ENCODE measurements at regions not wholly inside any gene's neighbourhood (a gene's known extent, or its start where the extent isn't known, plus 50 kb on each side); places are given as distances from the start of the nearest gene placed in this dataset.

DNA sequence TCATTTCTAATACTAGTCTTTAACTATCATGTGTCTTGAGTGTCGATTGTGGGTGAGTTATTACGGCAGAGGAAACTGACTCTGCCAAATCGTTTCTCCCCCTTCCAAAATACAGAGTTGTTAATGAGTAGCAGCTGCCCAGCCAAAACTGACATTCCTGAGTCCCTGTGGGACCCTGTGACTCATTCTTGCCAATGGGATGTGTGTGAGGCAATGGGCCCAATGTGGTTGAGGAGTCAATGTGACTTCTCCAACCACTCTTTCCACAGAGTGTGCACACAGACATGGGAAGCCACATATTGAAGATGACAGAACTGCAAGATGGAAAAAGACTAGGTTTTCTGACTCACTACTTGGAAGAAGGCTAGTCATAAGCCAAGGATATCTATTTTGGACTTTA, 434.7 kb downstream of the DTWD2 start:
- Histone ChIP-seq H3K4me3 (no peak overlapping the region), H3K4me1 (replicated peaks in 1 of 2) (peaks cover 6 to 37% of the 10 kb centered on the region in 2 donors), H3K27ac (no peak overlapping the region)
- in situ Hi-C loops (cut with MboI; ENCODE audit: low pct_unique_long_range_greater_than_20kb in 2 of 9, low sequenced_read_pairs in 9 of 9, unreplicated experiment in 9 of 9) = no loop called here
- WGBS, 10 experiments = 0 to 100% (median 18%) methylated on average over 1 to 3 of the region's 3 CpGs; no CpG with 5 or more reads in 5 of the 10 experiments
- ATAC-seq (replicated peaks in 6 of 8) = peak in 2 of 8 experiments; percentile 62 to 84

DNA sequence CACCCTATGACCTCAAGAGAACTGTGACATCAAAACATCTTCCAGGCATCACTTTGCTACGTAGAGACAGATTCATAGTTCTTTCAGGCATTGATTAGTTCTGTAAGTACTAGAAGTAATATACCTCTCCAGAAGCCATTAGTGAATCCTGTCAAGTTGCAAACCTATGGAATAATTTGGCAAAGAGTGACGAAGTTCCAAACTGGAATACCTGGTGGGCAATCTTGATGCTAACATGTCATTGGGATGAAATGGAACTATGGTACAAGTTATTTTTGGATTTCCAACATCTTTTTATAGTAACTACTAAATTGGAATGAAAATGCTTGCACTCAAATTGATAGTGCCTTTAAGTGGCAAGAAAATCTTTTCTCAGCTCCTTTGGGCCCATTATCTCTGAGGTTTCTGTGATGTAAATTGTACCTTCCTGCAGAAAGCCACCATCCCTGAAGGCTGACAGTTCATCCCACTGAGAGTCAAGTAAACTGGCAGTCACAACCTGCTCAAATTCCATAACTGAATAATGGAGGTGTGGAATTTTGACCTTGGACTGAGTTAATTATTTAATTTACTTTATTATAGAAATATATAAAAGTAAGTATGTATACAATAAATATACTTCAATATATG, 435.5 kb downstream of the DTWD2 start:
- 68 to 100% (median 80%) methylated on average over 1 to 2 of the region's 2 CpGs; no CpG with 5 or more reads in 3 of the 10 experiments for WGBS, 10 experiments
- Histone ChIP-seq H3K4me1 (replicated peaks in 1 of 2) (peaks cover 6 to 37% of the 10 kb centered on the region in 2 donors), H3K27ac (no peak overlapping the region), H3K4me3 (no peak overlapping the region)
- in situ Hi-C loops (cut with MboI; ENCODE audit: low pct_unique_long_range_greater_than_20kb in 2 of 9, low sequenced_read_pairs in 9 of 9, unreplicated experiment in 9 of 9) = no loop called here
- ATAC-seq (replicated peaks in 6 of 8) = no peak

DNA sequence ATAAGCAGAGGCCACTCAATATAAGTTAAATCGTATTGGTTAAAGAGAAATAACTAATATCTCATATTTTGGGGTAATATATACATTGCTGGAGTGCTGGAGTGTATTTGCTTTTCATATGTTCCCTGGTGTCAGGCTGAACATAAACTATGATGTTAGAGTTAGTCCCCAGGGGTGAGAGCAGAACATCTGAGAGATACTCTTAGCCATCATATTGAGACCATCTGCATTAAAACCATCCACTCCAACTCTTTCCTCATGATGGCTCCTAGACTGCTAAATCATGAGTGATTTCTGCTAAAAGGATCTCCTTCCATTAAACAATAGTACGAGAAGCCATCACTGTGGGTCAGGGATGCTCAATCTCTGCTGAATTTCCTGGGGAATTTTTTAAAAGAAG, 436.2 kb downstream of the DTWD2 start:
- WGBS, 10 experiments = 25 to 90% (median 63%) methylated on average over 1 to 2 of the region's 2 CpGs
- Histone ChIP-seq H3K27ac (no peak overlapping the region), H3K4me1 (replicated peaks in 1 of 2) (peaks cover 1 to 30% of the 10 kb centered on the region in 2 donors), H3K4me3 (no peak overlapping the region)
- in situ Hi-C loops (cut with MboI; ENCODE audit: low pct_unique_long_range_greater_than_20kb in 2 of 9, low sequenced_read_pairs in 9 of 9, unreplicated experiment in 9 of 9) = no loop called here
- ATAC-seq (replicated peaks in 6 of 8) = no peak

DNA sequence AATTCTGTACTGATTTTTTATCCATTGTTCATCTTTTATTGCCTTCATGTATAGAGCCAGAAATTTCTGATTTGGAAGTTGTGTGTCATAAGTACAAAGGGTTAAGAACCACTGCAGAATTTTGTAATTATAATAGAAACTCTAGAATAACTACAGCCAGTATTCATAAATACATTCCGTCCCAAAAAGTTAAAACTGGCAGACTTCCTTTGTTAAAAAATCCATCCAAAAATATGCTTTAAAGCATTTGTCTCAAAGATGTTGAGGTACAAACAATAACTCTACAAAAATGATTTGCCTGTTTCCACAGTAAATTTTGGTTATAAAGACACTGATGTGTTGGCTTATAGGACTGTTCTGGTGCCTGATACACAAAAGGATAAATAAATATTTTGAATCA, 436.6 kb downstream of the DTWD2 start:
- no peak for ATAC-seq (replicated peaks in 6 of 8)
- in situ Hi-C loops (cut with MboI; ENCODE audit: low pct_unique_long_range_greater_than_20kb in 2 of 9, low sequenced_read_pairs in 9 of 9, unreplicated experiment in 9 of 9) = no loop called here
- Histone ChIP-seq H3K4me1 (replicated peaks in 1 of 2) (peaks cover 0 to 26% of the 10 kb centered on the region in 2 donors), H3K4me3 (no peak overlapping the region), H3K27ac (no peak overlapping the region)
- WGBS, 10 experiments = 0 to 100% (median 40%) methylated on average over 1 of the region's 1 CpG; no CpG with 5 or more reads in 3 of the 10 experiments

DNA sequence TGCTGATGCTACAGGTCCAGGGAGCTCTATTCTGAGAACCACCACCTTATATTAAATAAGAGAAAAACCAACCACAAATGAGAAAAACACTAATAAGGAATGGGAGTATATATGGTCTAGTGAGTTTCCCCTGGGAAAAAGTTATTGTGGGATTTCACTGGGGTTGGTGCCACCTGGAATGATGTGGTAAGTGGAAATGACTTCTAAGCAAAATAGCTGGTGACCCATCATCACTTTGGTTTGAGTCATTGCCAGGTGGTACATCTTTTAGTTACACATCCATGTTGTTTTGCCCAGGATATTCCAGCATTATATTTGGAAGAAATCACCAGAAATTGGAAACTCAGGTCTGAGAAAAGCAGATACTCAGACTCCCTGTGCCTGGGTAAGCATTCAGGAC, 437.3 kb downstream of the DTWD2 start:
- peaks cover 0 to 19% of the 10 kb centered on the region in 2 donors for H3K4me1 ChIP-seq (replicated peaks in 1 of 2)
- no peak overlapping the region for H3K4me3 ChIP-seq
- ATAC-seq (replicated peaks in 6 of 8) = no peak
- no peak overlapping the region for H3K27ac ChIP-seq
- in situ Hi-C loops (cut with MboI; ENCODE audit: low pct_unique_long_range_greater_than_20kb in 2 of 9, low sequenced_read_pairs in 9 of 9, unreplicated experiment in 9 of 9) = no loop called here

DNA sequence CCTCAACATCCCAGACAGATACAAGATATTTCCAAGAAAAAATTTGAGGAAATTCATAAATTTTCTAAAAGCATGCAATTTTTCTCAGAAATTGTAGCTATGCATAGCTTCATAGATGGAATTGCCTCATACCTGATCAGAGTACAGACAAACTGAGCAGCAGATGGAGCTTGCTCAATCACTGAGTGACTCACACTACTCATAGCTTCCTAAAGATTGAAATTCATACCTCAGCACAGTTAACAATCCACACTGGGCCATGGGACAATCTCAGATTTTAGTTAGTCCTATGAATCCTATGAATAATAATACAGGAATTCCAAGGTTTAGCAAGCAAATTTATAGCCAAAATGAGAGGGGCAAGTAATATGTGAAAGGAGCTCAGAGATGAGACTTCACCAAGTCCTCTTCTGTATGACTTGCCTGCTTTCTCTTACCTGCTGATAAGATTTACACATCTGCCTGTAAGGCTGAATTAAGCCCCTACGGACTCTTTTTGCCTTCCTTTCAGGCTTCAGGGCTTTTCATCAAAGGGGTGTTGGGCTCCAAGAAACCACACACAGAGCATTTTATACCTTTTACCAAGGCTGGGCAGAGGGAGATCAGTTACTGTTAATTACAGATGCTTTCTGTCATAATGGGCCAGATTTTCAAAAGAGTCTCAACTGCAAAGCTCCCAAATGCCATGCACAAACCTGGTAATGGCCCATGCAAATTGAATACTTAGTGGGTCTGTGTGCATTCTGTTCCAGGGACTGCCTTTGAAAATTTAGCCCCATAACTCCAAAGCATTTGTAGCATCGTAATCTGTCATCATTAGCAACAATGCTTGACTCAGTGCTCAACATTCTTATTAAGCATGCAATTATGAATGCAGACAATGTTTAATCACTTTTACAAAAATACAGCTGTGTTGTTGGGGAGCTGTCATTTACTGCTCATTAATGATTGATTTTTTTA, 439.3 kb downstream of the DTWD2 start:
- WGBS, 10 experiments = 44 to 100% (median 50%) methylated on average over 1 to 2 of the region's 2 CpGs; no CpG with 5 or more reads in 2 of the 10 experiments
- Histone ChIP-seq H3K27ac (no peak overlapping the region), H3K4me3 (no peak overlapping the region), H3K4me1 (replicated peaks in 1 of 2) (peaks cover 0 to 11% of the 10 kb centered on the region in 2 donors)
- ATAC-seq (replicated peaks in 6 of 8) = peak; percentile 41 to 80 (median 73)
- in situ Hi-C loops (cut with MboI; ENCODE audit: low pct_unique_long_range_greater_than_20kb in 2 of 9, low sequenced_read_pairs in 9 of 9, unreplicated experiment in 9 of 9) = no loop called here

DNA sequence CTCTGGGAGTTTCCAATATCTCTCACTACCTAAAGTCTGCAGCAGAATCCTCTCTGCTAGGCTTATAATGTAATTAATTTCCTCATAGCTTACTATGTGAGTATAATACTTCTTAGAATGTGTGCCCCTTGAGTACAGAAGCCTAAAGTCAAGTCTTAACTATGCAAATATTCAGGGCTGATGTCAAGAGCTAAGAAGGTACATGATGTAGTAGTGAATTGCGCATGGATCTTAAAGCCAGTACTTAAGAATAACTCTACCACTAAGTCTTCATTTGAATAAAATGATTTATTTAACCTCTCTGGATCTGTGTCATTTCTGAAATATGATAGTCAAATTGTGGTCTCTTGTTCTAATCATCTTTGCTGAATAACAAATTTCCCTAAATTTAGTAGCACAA, 442.9 kb downstream of the DTWD2 start:
- WGBS, 10 experiments = 13 to 100% (median 100%) methylated on average over 1 of the region's 1 CpG; no CpG with 5 or more reads in 3 of the 10 experiments
- Histone ChIP-seq H3K4me1 (replicated peaks in 1 of 2) (peaks cover 0 to 11% of the 10 kb centered on the region in 2 donors), H3K27ac (no peak overlapping the region), H3K4me3 (no peak overlapping the region)
- in situ Hi-C loops (cut with MboI; ENCODE audit: low pct_unique_long_range_greater_than_20kb in 2 of 9, low sequenced_read_pairs in 9 of 9, unreplicated experiment in 9 of 9) = no loop called here
- peak in 3 of 8 experiments; percentile 50 to 87 (median 78) for ATAC-seq (replicated peaks in 6 of 8)

DNA sequence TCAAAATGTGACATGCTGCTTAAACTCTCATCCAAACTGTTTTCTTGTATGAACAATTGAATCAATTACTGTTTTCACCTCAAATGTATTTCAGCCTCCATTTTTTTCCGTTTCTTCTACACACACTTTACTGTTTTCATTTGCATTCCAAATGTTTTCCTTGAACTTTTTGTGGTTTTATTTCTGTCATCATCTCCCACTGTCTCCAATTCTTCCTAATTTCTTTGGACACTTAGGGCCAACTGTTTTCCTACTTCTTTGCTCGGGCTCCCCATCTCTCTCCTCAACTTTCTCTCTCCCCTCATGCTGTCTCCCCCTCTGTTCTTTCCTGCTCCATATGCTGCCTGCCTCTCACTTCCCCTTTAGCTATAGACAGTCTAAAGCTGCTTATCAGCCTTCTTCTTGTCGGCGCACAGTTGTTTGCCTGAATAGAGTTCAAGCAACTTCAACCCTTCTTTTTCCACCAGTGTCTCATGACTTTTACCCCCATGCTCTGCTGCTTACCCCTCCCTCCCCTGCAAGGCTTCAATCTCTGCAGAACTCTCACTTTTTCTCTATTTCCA, 443.4 kb downstream of the DTWD2 start:
- H3K4me3 ChIP-seq = no peak overlapping the region
- no peak for ATAC-seq (replicated peaks in 6 of 8)
- in situ Hi-C loops (cut with MboI; ENCODE audit: low pct_unique_long_range_greater_than_20kb in 2 of 9, low sequenced_read_pairs in 9 of 9, unreplicated experiment in 9 of 9) = no loop called here
- WGBS, 10 experiments = 22 to 100% (median 85%) methylated on average over 2 to 4 of the region's 4 CpGs
- no peak overlapping the region for H3K27ac ChIP-seq
- peaks cover 0 to 9% of the 10 kb centered on the region in 2 donors for H3K4me1 ChIP-seq (replicated peaks in 1 of 2)

DNA sequence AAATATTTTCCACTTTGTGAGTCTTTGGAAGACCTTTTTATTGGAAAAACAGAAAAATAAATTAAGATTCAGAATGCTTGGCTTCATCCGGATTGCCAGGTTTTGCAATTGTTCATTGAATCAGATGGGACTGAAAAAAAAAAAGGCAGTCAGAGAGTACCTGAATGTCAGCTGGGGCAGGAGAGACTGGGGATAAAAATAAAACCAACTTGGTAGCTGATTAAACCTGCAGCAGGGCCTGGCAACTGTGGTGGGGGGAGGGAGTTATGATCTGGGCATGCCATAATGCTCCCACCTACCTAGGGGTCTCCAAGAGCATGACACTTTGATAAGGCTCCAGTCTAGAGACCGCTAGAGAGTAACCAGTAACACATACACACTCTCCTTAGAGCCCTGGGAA, 454.4 kb downstream of the DTWD2 start:
- Histone ChIP-seq H3K27ac (no peak overlapping the region), H3K4me3 (no peak overlapping the region), H3K4me1 (replicated peaks in 1 of 2) (no peaks in the 10 kb centered on the region)
- 0 to 100% (median 86%) methylated on average over 1 to 2 of the region's 2 CpGs; no CpG with 5 or more reads in 3 of the 10 experiments for WGBS, 10 experiments
- no peak for ATAC-seq (replicated peaks in 6 of 8)
- in situ Hi-C loops (cut with MboI; ENCODE audit: low pct_unique_long_range_greater_than_20kb in 2 of 9, low sequenced_read_pairs in 9 of 9, unreplicated experiment in 9 of 9) = no loop called here

DNA sequence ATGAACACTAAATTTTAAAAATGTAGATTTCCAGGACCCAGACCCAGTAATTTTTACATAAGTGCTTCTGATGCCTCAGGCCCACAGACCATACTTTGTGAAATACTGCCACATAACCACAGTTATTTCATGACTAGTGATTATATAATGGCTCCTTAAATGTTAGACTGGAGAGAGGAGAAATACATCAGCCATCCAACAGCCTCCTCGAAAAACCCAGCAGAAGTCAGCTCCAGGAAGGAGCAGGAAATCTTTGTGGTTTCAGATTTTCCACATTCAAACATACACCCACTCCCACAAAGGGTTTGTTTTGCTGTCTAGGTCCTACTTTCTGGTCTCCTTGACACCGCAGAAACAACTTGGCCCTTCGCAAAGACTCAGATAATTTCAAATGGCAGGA, 455.2 kb downstream of the DTWD2 start:
- no peak overlapping the region for H3K27ac ChIP-seq
- no peaks in the 10 kb centered on the region for H3K4me1 ChIP-seq (replicated peaks in 1 of 2)
- in situ Hi-C loops (cut with MboI; ENCODE audit: low pct_unique_long_range_greater_than_20kb in 2 of 9, low sequenced_read_pairs in 9 of 9, unreplicated experiment in 9 of 9) = no loop called here
- no peak overlapping the region for H3K4me3 ChIP-seq
- 0 to 93% (median 55%) methylated on average over 1 to 3 of the region's 3 CpGs; no CpG with 5 or more reads in 2 of the 10 experiments for WGBS, 10 experiments
- ATAC-seq (replicated peaks in 6 of 8) = no peak

DNA sequence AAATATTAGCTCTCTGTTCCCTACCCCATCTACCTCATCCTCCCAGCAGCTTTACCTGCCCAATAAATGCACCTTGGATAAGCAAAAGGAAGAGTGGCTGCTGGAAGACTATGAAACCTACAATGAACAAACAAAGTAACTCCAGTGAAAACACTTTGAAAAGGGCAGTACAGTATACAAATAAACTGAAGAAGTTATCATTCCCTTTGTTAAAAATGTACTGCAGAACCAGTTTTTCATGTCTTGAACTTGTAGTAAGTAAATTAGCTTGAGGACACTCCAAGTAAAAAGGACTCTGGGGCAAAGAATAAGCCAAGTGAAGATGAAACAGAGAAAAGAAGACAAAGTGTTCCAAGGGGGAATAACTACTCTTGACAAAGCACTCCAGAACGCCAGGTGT, 457.1 kb downstream of the DTWD2 start:
- Histone ChIP-seq H3K4me3 (no peak overlapping the region), H3K27ac (no peak overlapping the region), H3K4me1 (replicated peaks in 1 of 2) (no peaks in the 10 kb centered on the region)
- WGBS, 10 experiments = 20 to 100% (median 88%) methylated on average over 1 of the region's 1 CpG; no CpG with 5 or more reads in 4 of the 10 experiments
- in situ Hi-C loops (cut with MboI; ENCODE audit: low pct_unique_long_range_greater_than_20kb in 2 of 9, low sequenced_read_pairs in 9 of 9, unreplicated experiment in 9 of 9) = no loop called here
- no peak for ATAC-seq (replicated peaks in 6 of 8)

DNA sequence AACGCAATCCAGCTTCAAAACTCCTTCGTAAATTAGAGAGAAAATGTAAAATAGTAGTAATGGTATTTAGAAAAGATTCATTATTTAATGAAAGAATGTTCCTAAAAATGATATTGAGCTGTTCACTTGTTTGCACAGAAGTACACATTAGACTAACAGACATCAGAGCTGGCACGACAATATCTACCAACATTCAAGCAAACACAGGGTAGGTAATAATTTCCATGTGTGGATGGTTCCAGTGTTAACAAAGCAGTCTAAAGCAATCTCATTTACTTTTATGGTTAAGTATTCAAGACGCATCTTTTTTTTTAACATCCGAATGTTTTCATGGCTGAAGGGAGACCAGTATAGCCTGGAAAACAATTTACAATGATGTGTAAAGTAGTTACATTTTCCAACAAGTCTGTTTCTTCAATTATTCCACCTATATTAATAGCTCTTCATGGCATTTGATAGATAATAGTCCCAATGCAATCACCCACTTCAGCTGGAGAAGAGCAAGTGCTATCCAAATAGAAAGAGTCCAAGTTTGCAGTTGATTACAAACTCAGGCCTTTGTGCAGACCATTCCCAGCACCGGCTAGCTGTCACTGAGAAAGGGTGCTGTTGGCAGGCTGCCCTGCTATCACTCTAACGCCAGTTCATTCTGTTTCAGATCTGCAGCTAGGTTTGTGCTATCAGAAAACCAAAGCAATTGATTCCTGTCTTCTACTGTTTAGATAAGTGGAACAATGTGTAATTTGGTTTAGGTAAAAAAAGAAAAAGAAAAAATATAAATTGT, 458.8 kb downstream of the DTWD2 start:
- Histone ChIP-seq H3K4me1 (replicated peaks in 1 of 2) (no peaks in the 10 kb centered on the region), H3K4me3 (no peak overlapping the region), H3K27ac (no peak overlapping the region)
- in situ Hi-C loops (cut with MboI; ENCODE audit: low pct_unique_long_range_greater_than_20kb in 2 of 9, low sequenced_read_pairs in 9 of 9, unreplicated experiment in 9 of 9) = no loop called here
- 23 to 94% (median 77%) methylated on average over 2 to 7 of the region's 7 CpGs for WGBS, 10 experiments
- peak in 1 of 8 experiments; percentile 79 for ATAC-seq (replicated peaks in 6 of 8)

DNA sequence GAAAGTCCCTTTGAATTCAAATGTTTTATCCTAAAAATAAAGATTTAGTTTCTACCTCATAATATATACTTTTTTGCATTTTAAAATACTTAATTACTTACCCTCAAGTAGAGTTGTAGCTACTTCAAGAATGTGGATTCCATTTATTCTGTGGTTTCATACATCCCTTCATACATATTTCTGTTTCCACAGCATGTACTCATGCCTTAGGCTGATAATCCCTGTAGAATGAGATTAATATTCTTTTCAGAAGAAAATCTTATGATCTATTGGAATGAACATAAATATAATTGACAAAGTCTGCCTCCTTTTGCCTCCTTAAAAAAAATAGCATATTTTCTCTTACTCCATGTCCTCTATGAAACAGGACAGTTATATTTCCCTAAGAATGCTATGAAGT, 465.7 kb downstream of the DTWD2 start:
- ATAC-seq (replicated peaks in 6 of 8) = peak in 1 of 8 experiments; percentile 58
- Histone ChIP-seq H3K27ac (no peak overlapping the region), H3K4me3 (no peak overlapping the region), H3K4me1 (replicated peaks in 1 of 2) (no peaks in the 10 kb centered on the region)
- in situ Hi-C loops (cut with MboI; ENCODE audit: low pct_unique_long_range_greater_than_20kb in 2 of 9, low sequenced_read_pairs in 9 of 9, unreplicated experiment in 9 of 9) = no loop called here

Measured in motor neuron (in vitro differentiated cells).